COLO668 (cell line): ENCODE measurements at regions not wholly inside any gene's neighbourhood (a gene's known extent, or its start where the extent isn't known, plus 50 kb on each side); places are given as distances from the start of the nearest gene placed in this dataset.

ENCODE experiments used
- DNase-seq: peaks from one replicate; lab custom pipeline; 2025; ENCODE audit not compliant: unreplicated experiment; lab: John Stamatoyannopoulos, UW

- no peak for DNase-seq
Measured at GRCh38 chr1:93746021-93746812, 64.6 kb upstream of the BCAR3 start.

GRCh38 chr1:93744299-93744988, 62.8 kb upstream of the BCAR3 start:
- no peak for DNase-seq

- DNase-seq = no peak
Measured at GRCh38 chr1:93743465-93743864, 61.8 kb upstream of the BCAR3 start.

GRCh38 chr1:93740601-93741031, 59.0 kb upstream of the BCAR3 start:
- no peak for DNase-seq

GRCh38 chr1:93740157-93740556, 58.5 kb upstream of the BCAR3 start:
- no peak for DNase-seq

GRCh38 chr1:93739472-93739871, 57.8 kb upstream of the BCAR3 start:
- no peak for DNase-seq

- DNase-seq = no peak
Measured at GRCh38 chr1:93738926-93739325, 57.3 kb upstream of the BCAR3 start.

GRCh38 chr1:93738075-93738622, 56.5 kb upstream of the BCAR3 start:
- no peak for DNase-seq

- no peak for DNase-seq
Measured at GRCh38 chr1:93735722-93736121, 54.1 kb upstream of the BCAR3 start.

- DNase-seq = no peak
Measured at GRCh38 chr1:93734999-93735398, 53.4 kb upstream of the BCAR3 start.

- no peak for DNase-seq
Measured at GRCh38 chr1:93733340-93733739, 51.7 kb upstream of the BCAR3 start.

- DNase-seq = no peak
Measured at GRCh38 chr1:93732514-93732913, 50.9 kb upstream of the BCAR3 start.
